Activated naive CD8-positive, alpha-beta T cell treated with anti-CD3 and anti-CD28 coated beads for 36 hours (primary cell): ENCODE measurements at regions not wholly inside any gene's neighbourhood (a gene's known extent, or its start where the extent isn't known, plus 50 kb on each side); places are given as distances from the start of the nearest gene placed in this dataset.

Experiments used
- DNase-seq: peaks from one replicate; pipeline ENCODE4 v3.0.0; 2021
- H3K27ac Mint-ChIP-seq: one replicate; pipeline ENCODE4 v1.8.0; 2022; ENCODE audit warnings: mild to moderate bottlenecking, moderate library complexity, mixed read lengths
- H3K27me3 Mint-ChIP-seq: one replicate; pipeline ENCODE4 v1.8.0; 2022; ENCODE audit warnings: mild to moderate bottlenecking, mixed read lengths
- H3K36me3 Mint-ChIP-seq: one replicate; pipeline ENCODE4 v1.8.0; 2021; ENCODE audit warnings: mild to moderate bottlenecking, mixed read lengths
- H3K4me1 Mint-ChIP-seq: one replicate; pipeline ENCODE4 v1.8.0; 2021; ENCODE audit warnings: mixed read lengths
- H3K4me3 Mint-ChIP-seq: one replicate; pipeline ENCODE4 v1.8.0; 2022; ENCODE audit warnings: mild to moderate bottlenecking, moderate library complexity, mixed read lengths
- H3K9me3 Mint-ChIP-seq: one replicate; pipeline ENCODE4 v1.8.0; 2022; ENCODE audit warnings: mixed read lengths

GRCh38 chr10:104548090-104548489 lies 93.0 kb upstream of the SORCS3 start:
- H3K4me3 Mint-ChIP-seq, result no peak overlapping the region
- peaks cover 2% of the 10 kb centered on the region for H3K9me3 Mint-ChIP-seq
- H3K27ac Mint-ChIP-seq, result no peak overlapping the region
- H3K36me3 Mint-ChIP-seq, result no peaks in the 10 kb centered on the region
- peaks cover 20% of the 10 kb centered on the region for H3K27me3 Mint-ChIP-seq
- no peaks in the 10 kb centered on the region for H3K4me1 Mint-ChIP-seq
- DNase-seq, result no peak

- Mint-ChIP-seq H3K4me3 (no peak overlapping the region), H3K27me3 (peaks cover 13% of the 10 kb centered on the region), H3K36me3 (no peaks in the 10 kb centered on the region), H3K27ac (no peak overlapping the region), H3K9me3 (no peaks in the 10 kb centered on the region), H3K4me1 (no peaks in the 10 kb centered on the region)
- DNase-seq, result no peak
Measured at GRCh38 chr10:104556831-104557230, 84.3 kb upstream of the SORCS3 start.

- Mint-ChIP-seq H3K27me3 (peaks cover 17% of the 10 kb centered on the region), H3K4me3 (no peak overlapping the region)
- no peak for DNase-seq
Measured at GRCh38 chr10:104557966-104558365, 83.1 kb upstream of the SORCS3 start.

GRCh38 chr10:104559935-104560334 lies 81.2 kb upstream of the SORCS3 start:
- H3K27me3 Mint-ChIP-seq, result peaks cover 24% of the 10 kb centered on the region
- H3K9me3 Mint-ChIP-seq, result no peaks in the 10 kb centered on the region
- H3K4me3 Mint-ChIP-seq, result no peak overlapping the region
- no peak overlapping the region for H3K27ac Mint-ChIP-seq
- no peak for DNase-seq
- H3K4me1 Mint-ChIP-seq, result no peaks in the 10 kb centered on the region
- H3K36me3 Mint-ChIP-seq, result no peaks in the 10 kb centered on the region

More at GRCh38 chr10:104557966-104558365, 83.1 kb upstream of the SORCS3 start:
- no peaks in the 10 kb centered on the region for H3K4me1 Mint-ChIP-seq
- no peaks in the 10 kb centered on the region for H3K36me3 Mint-ChIP-seq
- H3K27ac Mint-ChIP-seq, result no peak overlapping the region
- H3K9me3 Mint-ChIP-seq, result no peaks in the 10 kb centered on the region

- H3K36me3 Mint-ChIP-seq, result no peaks in the 10 kb centered on the region
- no peaks in the 10 kb centered on the region for H3K4me1 Mint-ChIP-seq
- H3K9me3 Mint-ChIP-seq, result no peaks in the 10 kb centered on the region
- peaks cover 39% of the 10 kb centered on the region for H3K27me3 Mint-ChIP-seq
- no peak for DNase-seq
- no peak overlapping the region for H3K27ac Mint-ChIP-seq
- H3K4me3 Mint-ChIP-seq, result no peak overlapping the region
Measured at GRCh38 chr10:104563051-104563450, 78.0 kb upstream of the SORCS3 start.

- Mint-ChIP-seq H3K9me3 (no peaks in the 10 kb centered on the region), H3K36me3 (no peaks in the 10 kb centered on the region), H3K27me3 (peaks cover 42% of the 10 kb centered on the region), H3K27ac (no peak overlapping the region), H3K4me3 (no peak overlapping the region), H3K4me1 (no peaks in the 10 kb centered on the region)
- DNase-seq, result no peak
Measured at GRCh38 chr10:104563548-104563947, 77.5 kb upstream of the SORCS3 start.

- H3K27me3 Mint-ChIP-seq, result peaks cover 23% of the 10 kb centered on the region
- H3K9me3 Mint-ChIP-seq, result peaks cover 19% of the 10 kb centered on the region
- no peak overlapping the region for H3K4me3 Mint-ChIP-seq
- DNase-seq, result no peak
- H3K36me3 Mint-ChIP-seq, result peaks cover 5% of the 10 kb centered on the region
- H3K4me1 Mint-ChIP-seq, result no peaks in the 10 kb centered on the region
- H3K27ac Mint-ChIP-seq, result no peak overlapping the region
Measured at GRCh38 chr10:104574427-104574826, 66.7 kb upstream of the SORCS3 start.

- Mint-ChIP-seq H3K27me3 (peaks cover 20% of the 10 kb centered on the region), H3K9me3 (peaks cover 15% of the 10 kb centered on the region), H3K4me1 (no peaks in the 10 kb centered on the region), H3K4me3 (no peak overlapping the region), H3K36me3 (peaks cover 5% of the 10 kb centered on the region), H3K27ac (no peak overlapping the region)
- no peak for DNase-seq
Measured at GRCh38 chr10:104574838-104575237, 66.3 kb upstream of the SORCS3 start.

GRCh38 chr10:104576611-104577010 lies 64.5 kb upstream of the SORCS3 start:
- no peaks in the 10 kb centered on the region for H3K4me1 Mint-ChIP-seq
- H3K36me3 Mint-ChIP-seq, result peaks cover under 1% of the 10 kb centered on the region
- DNase-seq, result no peak
- no peak overlapping the region for H3K4me3 Mint-ChIP-seq
- H3K27ac Mint-ChIP-seq, result no peak overlapping the region
- peaks cover 16% of the 10 kb centered on the region for H3K27me3 Mint-ChIP-seq
- peaks cover 1% of the 10 kb centered on the region for H3K9me3 Mint-ChIP-seq

GRCh38 chr10:104577163-104577562 lies 63.9 kb upstream of the SORCS3 start:
- Mint-ChIP-seq H3K36me3 (no peaks in the 10 kb centered on the region), H3K27ac (no peak overlapping the region), H3K4me1 (no peaks in the 10 kb centered on the region), H3K4me3 (no peak overlapping the region), H3K27me3 (peaks cover 15% of the 10 kb centered on the region), H3K9me3 (no peaks in the 10 kb centered on the region)
- DNase-seq, result no peak

GRCh38 chr10:104577861-104578521 lies 63.1 kb upstream of the SORCS3 start:
- DNase-seq, result no peak
- Mint-ChIP-seq H3K4me3 (no peak overlapping the region), H3K36me3 (peaks cover 3% of the 10 kb centered on the region), H3K4me1 (peaks cover 3% of the 10 kb centered on the region), H3K9me3 (peaks cover 2% of the 10 kb centered on the region), H3K27me3 (peaks cover 18% of the 10 kb centered on the region), H3K27ac (no peak overlapping the region)

GRCh38 chr10:104578671-104579070 lies 62.4 kb upstream of the SORCS3 start:
- Mint-ChIP-seq H3K9me3 (peaks cover 3% of the 10 kb centered on the region), H3K4me3 (no peak overlapping the region), H3K27me3 (peaks cover 18% of the 10 kb centered on the region), H3K27ac (no peak overlapping the region), H3K36me3 (peaks cover 3% of the 10 kb centered on the region), H3K4me1 (peaks cover 3% of the 10 kb centered on the region)
- no peak for DNase-seq

GRCh38 chr10:104579136-104579535 lies 62.0 kb upstream of the SORCS3 start:
- H3K36me3 Mint-ChIP-seq, result peaks cover 3% of the 10 kb centered on the region
- DNase-seq, result no peak
- H3K4me3 Mint-ChIP-seq, result no peak overlapping the region
- peaks cover 3% of the 10 kb centered on the region for H3K9me3 Mint-ChIP-seq
- H3K4me1 Mint-ChIP-seq, result peaks cover 3% of the 10 kb centered on the region
- H3K27ac Mint-ChIP-seq, result no peak overlapping the region
- H3K27me3 Mint-ChIP-seq, result peaks cover 18% of the 10 kb centered on the region

- peaks cover 3% of the 10 kb centered on the region for H3K9me3 Mint-ChIP-seq
- H3K4me1 Mint-ChIP-seq, result peaks cover 3% of the 10 kb centered on the region
- peaks cover 3% of the 10 kb centered on the region for H3K36me3 Mint-ChIP-seq
- H3K27me3 Mint-ChIP-seq, result peaks cover 18% of the 10 kb centered on the region
- no peak for DNase-seq
- no peak overlapping the region for H3K27ac Mint-ChIP-seq
- no peak overlapping the region for H3K4me3 Mint-ChIP-seq
Measured at GRCh38 chr10:104580321-104580720, 60.8 kb upstream of the SORCS3 start.

GRCh38 chr10:104580774-104581675 lies 60.1 kb upstream of the SORCS3 start:
- DNase-seq, result peak; percentile 50
- peaks cover 6% of the 10 kb centered on the region for H3K4me1 Mint-ChIP-seq
- H3K4me3 Mint-ChIP-seq, result no peak overlapping the region
- H3K9me3 Mint-ChIP-seq, result peaks cover 3% of the 10 kb centered on the region
- peaks cover 3% of the 10 kb centered on the region for H3K36me3 Mint-ChIP-seq
- peaks cover 18% of the 10 kb centered on the region for H3K27me3 Mint-ChIP-seq
- no peak overlapping the region for H3K27ac Mint-ChIP-seq
